ENCODE measurements at regions not wholly inside any gene's neighbourhood (a gene's known extent, or its start where the extent isn't known, plus 50 kb on each side); places are given as distances from the start of the nearest gene placed in this dataset.
A peak's percentile ranks its signal among the peaks of the same experiment; 100 is the strongest.

- no peak for DNase-seq
- Mint-ChIP-seq H3K4me1 (peaks cover 24% of the 10 kb centered on the region), H3K27me3 (ENCODE audit: low read depth, poor library complexity) (peaks cover 5% of the 10 kb centered on the region), H3K4me3 (no peak overlapping the region), H3K36me3 (ENCODE audit: low read depth) (peaks cover 4% of the 10 kb centered on the region), H3K27ac (no peak overlapping the region), H3K9me3 (peaks cover 34% of the 10 kb centered on the region)
- TF ChIP-seq, protein P1, sequence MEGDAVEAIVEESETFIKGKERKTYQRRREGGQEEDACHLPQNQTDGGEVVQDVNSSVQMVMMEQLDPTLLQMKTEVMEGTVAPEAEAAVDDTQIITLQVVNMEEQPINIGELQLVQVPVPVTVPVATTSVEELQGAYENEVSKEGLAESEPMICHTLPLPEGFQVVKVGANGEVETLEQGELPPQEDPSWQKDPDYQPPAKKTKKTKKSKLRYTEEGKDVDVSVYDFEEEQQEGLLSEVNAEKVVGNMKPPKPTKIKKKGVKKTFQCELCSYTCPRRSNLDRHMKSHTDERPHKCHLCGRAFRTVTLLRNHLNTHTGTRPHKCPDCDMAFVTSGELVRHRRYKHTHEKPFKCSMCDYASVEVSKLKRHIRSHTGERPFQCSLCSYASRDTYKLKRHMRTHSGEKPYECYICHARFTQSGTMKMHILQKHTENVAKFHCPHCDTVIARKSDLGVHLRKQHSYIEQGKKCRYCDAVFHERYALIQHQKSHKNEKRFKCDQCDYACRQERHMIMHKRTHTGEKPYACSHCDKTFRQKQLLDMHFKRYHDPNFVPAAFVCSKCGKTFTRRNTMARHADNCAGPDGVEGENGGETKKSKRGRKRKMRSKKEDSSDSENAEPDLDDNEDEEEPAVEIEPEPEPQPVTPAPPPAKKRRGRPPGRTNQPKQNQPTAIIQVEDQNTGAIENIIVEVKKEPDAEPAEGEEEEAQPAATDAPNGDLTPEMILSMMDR (IDR thresholded peaks at IDR 0.05): no peak
Observed at GRCh38 chr9:105074491-105074890, 146.5 kb upstream of the ABCA1 start.

GRCh38 chr9:105076729-105077128, 148.8 kb upstream of the ABCA1 start:
- H3K36me3 Mint-ChIP-seq (ENCODE audit: low read depth): peaks cover 4% of the 10 kb centered on the region
- H3K4me3 Mint-ChIP-seq: no peak overlapping the region
- no peak for DNase-seq
- no peaks in the 10 kb centered on the region for H3K27me3 Mint-ChIP-seq (ENCODE audit: low read depth, poor library complexity)
- TF ChIP-seq, protein P1 (IDR thresholded peaks at IDR 0.05): no peak
- H3K4me1 Mint-ChIP-seq: peaks cover 4% of the 10 kb centered on the region
- H3K27ac Mint-ChIP-seq: peak overlapping the region; percentile 91
- peaks cover 33% of the 10 kb centered on the region for H3K9me3 Mint-ChIP-seq

DNA sequence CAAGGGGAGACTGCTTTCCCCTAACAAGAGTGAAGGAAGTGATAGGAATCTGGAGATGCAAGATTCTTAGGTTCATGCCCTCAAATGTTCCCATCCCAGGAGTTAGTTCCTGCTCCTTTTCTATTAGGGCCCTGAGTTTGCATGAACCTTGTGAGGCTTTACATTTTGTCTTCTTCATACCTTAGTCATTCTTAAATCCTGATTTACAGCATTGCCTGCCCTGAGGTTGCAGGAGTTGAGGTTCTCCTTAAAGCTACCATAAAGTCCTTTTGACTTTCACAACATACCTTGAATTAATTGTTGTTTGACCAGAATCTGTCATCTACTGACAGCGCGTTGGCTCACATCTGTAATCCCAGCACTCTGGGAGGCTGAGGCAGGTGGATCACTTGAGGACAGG, 151.5 kb upstream of the ABCA1 start:
- no peaks in the 10 kb centered on the region for H3K27me3 Mint-ChIP-seq (ENCODE audit: low read depth, poor library complexity)
- peaks cover 4% of the 10 kb centered on the region for H3K36me3 Mint-ChIP-seq (ENCODE audit: low read depth)
- TF ChIP-seq, protein P1 (IDR thresholded peaks at IDR 0.05): no peak
- peaks cover 4% of the 10 kb centered on the region for H3K4me1 Mint-ChIP-seq
- H3K27ac Mint-ChIP-seq: no peak overlapping the region
- no peak for DNase-seq
- H3K9me3 Mint-ChIP-seq: peaks cover 33% of the 10 kb centered on the region
- H3K4me3 Mint-ChIP-seq: no peak overlapping the region

DNA sequence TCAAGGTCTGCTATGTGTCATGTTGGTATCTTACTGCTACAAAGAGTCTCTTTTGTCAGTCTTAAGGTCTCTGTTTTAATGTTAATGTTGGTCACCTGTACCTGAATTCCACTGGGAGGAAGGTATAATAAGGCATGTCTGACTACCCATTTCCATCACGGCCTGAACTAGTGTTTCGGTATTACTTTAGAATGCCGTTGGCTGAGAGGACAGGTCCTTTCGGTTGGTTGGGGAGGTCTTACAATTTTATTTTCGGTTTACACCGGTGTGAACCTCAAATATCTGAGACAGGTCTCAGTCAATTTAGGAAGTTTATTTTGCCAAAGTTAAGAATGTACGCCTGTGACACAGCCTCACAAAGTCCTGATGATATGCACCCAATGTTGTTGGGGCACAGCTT, 154.9 kb upstream of the ABCA1 start:
- Mint-ChIP-seq H3K36me3 (ENCODE audit: low read depth) (no peaks in the 10 kb centered on the region), H3K9me3 (peaks cover 25% of the 10 kb centered on the region), H3K27me3 (ENCODE audit: low read depth, poor library complexity) (no peaks in the 10 kb centered on the region), H3K27ac (no peak overlapping the region), H3K4me1 (no peaks in the 10 kb centered on the region), H3K4me3 (no peak overlapping the region)
- TF ChIP-seq, protein P1 (IDR thresholded peaks at IDR 0.05): no peak
- DNase-seq: no peak

DNA sequence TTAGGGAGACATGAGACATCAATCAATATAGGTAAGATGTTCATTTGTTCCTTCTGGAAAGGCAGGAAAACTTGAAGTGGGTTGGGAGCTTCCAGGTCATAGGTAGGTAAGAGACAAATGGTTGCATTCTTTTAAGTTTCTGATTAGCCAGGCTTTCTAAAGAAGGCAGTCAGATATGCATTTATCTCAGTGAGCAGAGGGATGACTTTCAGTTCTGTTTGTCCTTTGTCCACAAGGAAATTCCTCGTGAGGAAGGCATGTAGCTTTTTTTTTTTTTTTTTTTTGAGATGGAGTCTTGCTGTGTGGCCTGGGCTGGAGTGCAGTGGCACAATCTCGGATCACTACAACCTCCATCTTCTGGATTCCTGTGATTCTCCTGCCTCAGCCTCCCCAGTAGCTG, 155.3 kb upstream of the ABCA1 start:
- no peak overlapping the region for H3K27ac Mint-ChIP-seq
- H3K4me3 Mint-ChIP-seq: no peak overlapping the region
- DNase-seq: no peak
- TF ChIP-seq, protein P1 (IDR thresholded peaks at IDR 0.05): no peak
- H3K4me1 Mint-ChIP-seq: no peaks in the 10 kb centered on the region
- H3K36me3 Mint-ChIP-seq (ENCODE audit: low read depth): no peaks in the 10 kb centered on the region
- peaks cover under 1% of the 10 kb centered on the region for H3K27me3 Mint-ChIP-seq (ENCODE audit: low read depth, poor library complexity)
- peaks cover 22% of the 10 kb centered on the region for H3K9me3 Mint-ChIP-seq
